ENCODE measurements at regions not wholly inside any gene's neighbourhood (a gene's known extent, or its start where the extent isn't known, plus 50 kb on each side); places are given as distances from the start of the nearest gene placed in this dataset.

- no peaks in the 10 kb centered on the region for H3K9me3 ChIP-seq
- no peaks in the 10 kb centered on the region for H3K27me3 ChIP-seq
- WGBS, 2 donors: 85 to 93% methylated on average over 5 of the region's 5 CpGs
- no peak overlapping the region for H3K4me3 ChIP-seq
- no peaks in the 10 kb centered on the region for H3K36me3 ChIP-seq
- no peak for TF ChIP-seq EP300 (IDR thresholded peaks at IDR 0.05)
- TF ChIP-seq POLR2A (IDR thresholded peaks at IDR 0.05): no peak
- no peak for TF ChIP-seq CTCF (IDR thresholded peaks at IDR 0.05)
- no peak for TF ChIP-seq POLR2AphosphoS5 (IDR thresholded peaks at IDR 0.05)
- no peak for ATAC-seq (ENCODE audit: low FRiP score in 2 of 2)
- no peak overlapping the region for H3K27ac ChIP-seq
- no peaks in the 10 kb centered on the region for H3K4me1 ChIP-seq
- no peak for DNase-seq
These were observed 292.1 kb downstream of the STIM2 start for GRCh38 chr4:27152703-27153102.

- no peaks in the 10 kb centered on the region for H3K9me3 ChIP-seq
- H3K4me3 ChIP-seq: no peak overlapping the region
- TF ChIP-seq POLR2AphosphoS5 (IDR thresholded peaks at IDR 0.05): no peak
- no peaks in the 10 kb centered on the region for H3K27me3 ChIP-seq
- H3K27ac ChIP-seq: no peak overlapping the region
- WGBS, 2 donors: 24 to 39% methylated on average over 3 of the region's 3 CpGs
- no peaks in the 10 kb centered on the region for H3K36me3 ChIP-seq
- no peaks in the 10 kb centered on the region for H3K4me1 ChIP-seq
- DNase-seq (no peak), ATAC-seq (ENCODE audit: low FRiP score in 2 of 2) (peak in 1 of 2 donors; percentile 49)
These were observed 294.1 kb downstream of the STIM2 start for GRCh38 chr4:27154706-27155105.

- Histone ChIP-seq H3K27ac (no peak overlapping the region), H3K36me3 (no peaks in the 10 kb centered on the region), H3K9me3 (no peaks in the 10 kb centered on the region), H3K4me1 (no peaks in the 10 kb centered on the region), H3K4me3 (no peak overlapping the region), H3K27me3 (no peaks in the 10 kb centered on the region)
- ATAC-seq (ENCODE audit: low FRiP score in 2 of 2): no peak
- no peak for DNase-seq
- TF ChIP-seq CTCF (IDR thresholded peaks at IDR 0.05) (no peak), EP300 (IDR thresholded peaks at IDR 0.05) (no peak), POLR2AphosphoS5 (IDR thresholded peaks at IDR 0.05) (no peak), POLR2A (IDR thresholded peaks at IDR 0.05) (no peak)
- WGBS, 2 donors: 91 to 93% methylated on average over 4 of the region's 4 CpGs
These were observed 300.6 kb downstream of the STIM2 start for GRCh38 chr4:27161191-27161590.

GRCh38 chr4:27168783-27169182 is 308.1 kb downstream of the STIM2 start:
- Histone ChIP-seq H3K4me3 (no peak overlapping the region), H3K27me3 (no peaks in the 10 kb centered on the region), H3K27ac (no peak overlapping the region), H3K9me3 (no peaks in the 10 kb centered on the region), H3K36me3 (no peaks in the 10 kb centered on the region), H3K4me1 (no peaks in the 10 kb centered on the region)
- DNase-seq (no peak), ATAC-seq (ENCODE audit: low FRiP score in 2 of 2) (no peak)
- TF ChIP-seq POLR2AphosphoS5 (IDR thresholded peaks at IDR 0.05): no peak
- TF ChIP-seq CTCF (IDR thresholded peaks at IDR 0.05): no peak
- TF ChIP-seq EP300 (IDR thresholded peaks at IDR 0.05): no peak
- no peak for TF ChIP-seq POLR2A (IDR thresholded peaks at IDR 0.05)
- WGBS, 2 donors: 88 to 93% methylated on average over 1 of the region's 1 CpG

- H3K36me3 ChIP-seq: no peaks in the 10 kb centered on the region
- no peaks in the 10 kb centered on the region for H3K9me3 ChIP-seq
- DNase-seq (no peak), ATAC-seq (ENCODE audit: low FRiP score in 2 of 2) (no peak)
- H3K27me3 ChIP-seq: no peaks in the 10 kb centered on the region
- H3K4me3 ChIP-seq: no peak overlapping the region
- no peak for TF ChIP-seq POLR2AphosphoS5 (IDR thresholded peaks at IDR 0.05)
- TF ChIP-seq POLR2A (IDR thresholded peaks at IDR 0.05): no peak
- TF ChIP-seq CTCF (IDR thresholded peaks at IDR 0.05): no peak
- no peak for TF ChIP-seq EP300 (IDR thresholded peaks at IDR 0.05)
- H3K27ac ChIP-seq: no peak overlapping the region
- 60 to 71% methylated on average over 7 of the region's 7 CpGs for whole genome bisulfite sequencing, 2 donors
- no peaks in the 10 kb centered on the region for H3K4me1 ChIP-seq
These were observed 312.6 kb downstream of the STIM2 start for GRCh38 chr4:27173280-27173679.
